Activated CD8-positive, alpha-beta memory T cell treated with anti-CD3 and anti-CD28 coated beads for 24 hours (primary cell): ENCODE measurements at regions not wholly inside any gene's neighbourhood (a gene's known extent, or its start where the extent isn't known, plus 50 kb on each side); places are given as distances from the start of the nearest gene placed in this dataset.

Source experiments
- DNase-seq: peaks from one replicate; pipeline ENCODE4 v3.0.0-alpha.2; 2020

DNA sequence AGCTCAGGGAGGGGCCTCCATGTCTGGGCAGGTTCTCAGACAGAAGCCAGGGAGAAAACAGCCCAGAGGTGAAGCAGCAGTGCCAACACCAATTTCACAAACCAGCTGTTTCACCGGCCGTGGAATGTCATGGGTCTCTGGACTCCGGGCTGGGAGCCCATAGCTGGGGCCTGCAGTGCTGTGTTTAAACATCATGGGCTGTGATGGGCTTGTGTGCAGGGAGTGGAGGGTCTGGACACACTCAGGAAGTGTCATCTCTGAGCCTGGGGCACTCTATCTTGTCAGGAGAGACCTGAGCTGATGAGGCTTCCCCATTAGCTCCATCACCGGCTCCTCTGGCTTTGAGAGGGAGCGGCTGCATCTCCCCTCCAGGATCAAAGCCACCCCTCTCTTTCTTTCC is 173.6 kb upstream of the IGSF21 start:
- no peak for DNase-seq

DNA sequence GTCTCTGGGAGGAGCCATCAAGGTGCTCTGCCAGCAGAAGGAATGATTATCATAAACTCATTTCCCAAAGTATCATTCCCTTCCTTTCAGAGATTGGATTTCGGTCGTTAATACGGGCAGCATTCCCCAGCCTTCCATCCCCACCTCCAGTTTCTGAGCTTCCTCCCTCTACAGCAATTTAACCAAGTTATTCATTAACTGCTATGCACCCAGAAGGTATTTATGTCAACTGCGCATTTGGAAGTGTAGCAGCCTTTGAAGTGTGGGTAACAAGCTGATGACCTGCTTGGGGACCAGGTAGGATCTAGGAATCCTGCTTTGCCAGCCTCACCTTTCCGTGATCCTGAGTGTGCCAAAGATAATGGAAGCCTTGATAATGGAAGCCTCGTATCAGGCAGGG is 172.4 kb upstream of the IGSF21 start:
- DNase-seq: no peak

DNA sequence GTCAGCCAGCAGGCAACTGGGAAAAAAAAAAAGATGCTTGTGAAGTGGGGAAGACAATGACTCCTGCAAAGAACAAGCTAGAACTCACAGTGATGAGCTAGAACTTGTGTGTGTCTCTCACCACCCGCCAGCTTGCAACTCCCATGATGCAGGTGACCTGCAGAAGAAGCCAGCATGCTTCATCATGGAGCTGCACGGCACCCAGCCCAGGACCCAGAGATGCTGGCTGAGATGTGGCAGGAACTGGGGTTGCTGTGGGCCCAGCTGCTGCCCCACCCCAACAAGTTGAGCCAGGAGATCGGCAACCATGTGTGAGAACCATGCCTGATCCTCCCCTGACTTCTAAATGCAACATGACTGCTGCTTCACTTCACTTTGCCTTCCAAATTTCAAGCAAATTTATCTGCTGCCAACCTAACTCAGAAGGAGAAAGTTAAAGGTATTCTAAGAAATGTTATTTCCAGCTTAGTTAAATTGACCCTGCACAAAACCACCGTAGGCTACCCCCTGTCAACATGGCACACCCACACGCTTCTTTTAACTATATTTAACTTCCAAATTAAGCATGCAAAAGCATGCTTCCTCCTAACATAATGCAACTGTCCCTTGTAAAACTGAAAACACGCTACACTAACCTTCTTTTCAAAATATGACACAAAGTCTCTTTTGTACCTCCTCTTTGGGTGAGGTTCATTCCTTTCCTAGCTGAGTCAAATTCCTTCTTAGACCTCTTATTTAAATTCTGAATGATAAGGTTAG is 166.0 kb upstream of the IGSF21 start:
- no peak for DNase-seq

DNA sequence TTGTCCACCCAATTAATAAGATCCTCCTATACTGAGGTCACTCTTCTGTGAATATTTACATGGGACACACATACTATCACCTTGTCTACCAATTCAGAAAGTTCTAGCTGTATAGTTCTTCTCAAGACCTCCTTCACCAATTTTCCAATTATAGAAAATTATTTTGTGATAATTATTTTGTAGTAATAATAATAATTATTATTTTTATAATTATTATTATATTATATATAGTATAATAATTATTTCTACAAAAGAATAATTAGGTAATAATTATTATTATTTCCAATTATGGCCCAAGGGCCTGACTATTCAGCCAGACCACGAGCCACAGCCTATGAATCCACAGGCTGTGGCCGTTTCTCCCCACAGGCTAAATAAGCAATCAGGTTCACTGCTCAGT is 164.1 kb upstream of the IGSF21 start:
- DNase-seq: no peak

DNA sequence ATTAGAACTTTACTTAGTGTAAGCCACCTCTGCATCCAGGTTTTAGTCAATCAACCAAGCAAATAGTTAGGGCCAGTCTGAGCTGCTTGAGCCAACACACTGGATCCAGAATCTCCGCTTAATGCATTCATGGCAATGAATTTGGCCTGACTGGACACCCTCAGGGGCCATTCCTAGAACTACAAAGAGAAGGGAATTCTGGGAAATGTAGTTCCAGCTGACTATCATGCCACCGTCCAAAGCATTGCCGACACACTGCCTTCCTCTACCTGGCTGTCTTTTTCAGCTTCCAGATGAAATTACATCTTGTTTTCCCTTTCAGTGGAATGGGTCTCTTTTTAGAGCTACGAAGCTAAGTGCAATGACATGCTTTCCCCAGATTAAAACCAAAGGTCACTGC is 163.0 kb upstream of the IGSF21 start:
- no peak for DNase-seq

DNA sequence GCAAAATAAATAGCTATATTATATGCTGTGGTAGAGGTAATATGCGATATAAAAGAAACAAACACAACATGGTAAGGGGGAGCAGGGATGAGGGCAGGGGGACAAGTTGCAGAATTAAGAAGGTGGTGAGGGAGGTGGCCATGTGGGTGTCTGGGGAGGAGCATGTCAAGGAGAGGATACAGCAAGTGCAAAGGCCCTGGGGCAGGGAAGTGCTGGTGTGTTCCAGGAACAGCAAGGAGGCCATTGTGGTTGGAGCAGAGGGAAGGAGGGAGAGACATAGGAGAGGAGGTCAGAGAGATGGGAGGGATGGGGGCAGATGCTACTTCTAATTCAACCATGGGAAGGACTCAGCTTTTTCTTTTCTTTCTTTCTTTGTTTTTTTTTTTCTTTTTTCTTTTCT is 161.2 kb upstream of the IGSF21 start:
- DNase-seq: no peak

DNA sequence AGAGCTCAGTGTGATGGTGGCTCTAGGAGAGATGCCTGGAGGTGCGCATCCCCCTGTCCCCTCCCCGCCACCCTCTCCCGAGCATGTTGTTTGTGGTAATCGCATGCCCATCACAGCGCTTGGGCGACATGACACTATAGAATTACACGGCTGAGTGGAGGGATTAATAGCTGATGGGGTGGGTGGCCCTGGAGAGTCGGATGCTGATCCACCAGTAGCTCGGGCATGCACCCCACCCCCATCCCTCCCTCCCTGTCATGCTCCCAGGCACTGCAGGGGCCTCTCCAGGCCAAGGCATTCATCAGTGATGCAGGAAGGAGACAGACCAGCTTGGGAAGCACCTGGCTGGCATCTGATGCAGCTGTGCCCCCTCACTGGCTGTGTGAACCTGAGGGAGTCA is 159.0 kb upstream of the IGSF21 start:
- DNase-seq: no peak

DNA sequence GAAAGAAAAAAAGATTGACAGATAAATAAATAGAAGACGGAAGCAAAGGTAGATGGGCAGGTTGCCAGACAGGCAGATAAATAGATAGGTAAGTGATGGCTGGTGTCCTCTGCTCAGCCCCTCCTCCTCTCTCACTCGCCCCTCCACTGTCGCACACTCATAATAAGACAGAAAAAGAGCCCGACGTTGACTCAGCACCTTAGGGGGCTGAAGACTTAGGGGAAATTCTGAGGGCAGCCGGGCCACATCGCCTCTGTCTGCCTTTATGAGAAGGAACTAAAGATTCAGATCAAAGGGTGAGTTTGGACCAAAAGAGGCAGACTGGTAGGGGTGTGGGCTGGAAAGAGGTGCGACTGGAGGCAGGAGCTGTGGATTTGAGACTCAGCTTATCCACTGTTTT is 158.1 kb upstream of the IGSF21 start:
- DNase-seq: no peak

DNA sequence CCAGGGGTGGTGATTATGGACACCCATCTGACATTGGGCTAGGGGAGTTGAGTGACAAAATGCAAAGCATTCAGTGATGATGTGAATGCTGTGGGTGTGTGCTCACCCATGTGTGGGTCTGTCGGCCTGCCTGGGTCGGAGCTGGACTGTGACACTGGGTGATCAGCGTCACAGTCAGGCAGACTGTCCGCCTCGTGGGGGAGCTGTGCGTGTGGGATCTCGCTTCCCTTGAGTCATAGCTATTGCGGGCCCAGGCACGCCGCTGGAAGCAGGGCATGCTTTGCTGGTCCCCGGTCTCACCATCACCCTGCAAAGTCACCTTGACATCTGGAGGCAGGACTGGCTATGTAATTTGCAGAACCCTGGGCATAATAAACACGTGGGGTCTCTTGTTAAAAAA is 156.9 kb upstream of the IGSF21 start:
- no peak for DNase-seq

DNA sequence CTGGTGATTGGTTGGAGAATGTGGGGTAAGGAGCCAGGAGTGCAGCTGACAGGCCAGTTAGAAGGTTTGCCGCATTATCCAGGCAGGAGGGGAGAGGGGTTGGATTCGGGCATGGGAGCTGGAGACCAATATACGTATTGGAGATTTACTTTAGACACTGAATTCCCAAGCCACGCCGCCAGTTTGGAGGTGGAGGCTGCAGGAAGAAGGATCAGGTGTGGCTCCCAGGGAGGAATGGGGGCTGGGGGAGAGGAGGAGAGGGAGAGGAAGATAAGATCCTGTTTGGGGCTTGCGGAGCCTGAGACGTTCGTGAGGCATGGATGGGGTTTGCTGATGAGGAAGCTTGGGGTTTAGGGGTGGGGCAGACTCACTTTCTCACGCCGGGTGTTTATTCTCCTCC is 155.1 kb upstream of the IGSF21 start:
- DNase-seq: no peak

DNA sequence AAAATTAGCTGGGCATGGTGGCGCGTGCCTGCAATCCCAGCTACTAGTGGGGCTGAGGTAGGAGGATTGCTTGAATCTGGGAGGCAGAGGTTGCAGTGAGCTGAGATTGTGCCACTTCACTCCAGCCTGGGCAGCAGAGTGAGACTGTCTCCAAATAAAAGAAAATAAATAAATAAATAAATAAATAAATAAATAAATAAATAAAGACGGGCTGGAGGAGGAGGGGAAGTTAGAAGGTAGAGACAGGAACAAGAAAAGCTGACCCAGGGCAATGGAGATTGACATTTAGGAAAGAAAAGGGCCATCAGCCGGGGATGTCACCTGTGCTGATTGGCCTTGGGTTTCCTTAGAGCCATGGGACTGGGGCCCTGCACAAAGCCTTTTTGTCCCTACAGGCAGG is 153.7 kb upstream of the IGSF21 start:
- DNase-seq: no peak

DNA sequence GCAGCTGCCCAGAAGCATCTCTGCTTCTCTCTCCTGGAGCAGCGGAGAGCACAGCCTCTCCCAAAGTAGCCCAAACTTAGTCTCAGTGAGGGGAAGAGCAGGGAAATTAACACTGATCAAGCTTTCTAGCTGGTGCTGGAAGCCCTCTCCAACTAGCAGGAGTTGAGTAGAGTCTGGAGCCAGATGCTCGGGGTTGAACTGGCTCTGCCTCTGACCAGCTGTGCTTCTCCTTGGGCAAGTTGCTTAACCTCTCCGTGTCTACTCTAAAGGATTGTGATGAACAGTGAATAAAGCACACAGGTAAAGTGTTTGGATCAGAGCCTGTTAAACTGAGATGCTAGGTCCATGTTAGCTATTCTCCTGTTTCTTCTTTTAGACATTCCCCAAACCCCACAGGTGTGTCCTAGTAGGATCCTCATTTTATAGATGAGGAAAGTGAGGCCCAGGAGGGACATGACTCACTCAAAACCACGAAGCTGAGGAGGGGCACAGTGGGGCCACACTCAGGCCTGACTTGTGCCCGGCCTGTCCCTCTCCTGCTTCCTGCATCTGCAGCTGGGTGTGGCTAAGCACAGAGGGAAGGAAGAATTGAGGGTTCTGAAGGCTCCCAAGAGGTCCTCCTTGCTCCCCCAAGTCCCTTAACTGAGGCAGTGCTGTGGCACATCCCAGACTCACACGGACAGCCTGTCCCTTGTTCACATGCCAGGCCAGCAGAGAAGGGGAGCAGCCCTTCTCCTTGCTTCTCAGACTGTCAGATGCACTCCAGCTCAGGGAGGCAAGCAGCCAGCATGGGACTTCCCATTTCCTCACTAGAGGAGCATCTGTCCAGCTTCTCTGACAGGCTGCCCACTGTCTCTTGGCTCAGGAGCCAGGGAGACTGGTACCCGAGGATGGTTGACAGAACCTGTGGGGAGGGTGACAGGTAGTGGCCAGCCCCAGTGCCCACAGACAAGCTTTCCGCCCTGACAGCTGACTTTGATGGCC is 152.0 kb upstream of the IGSF21 start:
- no peak for DNase-seq

DNA sequence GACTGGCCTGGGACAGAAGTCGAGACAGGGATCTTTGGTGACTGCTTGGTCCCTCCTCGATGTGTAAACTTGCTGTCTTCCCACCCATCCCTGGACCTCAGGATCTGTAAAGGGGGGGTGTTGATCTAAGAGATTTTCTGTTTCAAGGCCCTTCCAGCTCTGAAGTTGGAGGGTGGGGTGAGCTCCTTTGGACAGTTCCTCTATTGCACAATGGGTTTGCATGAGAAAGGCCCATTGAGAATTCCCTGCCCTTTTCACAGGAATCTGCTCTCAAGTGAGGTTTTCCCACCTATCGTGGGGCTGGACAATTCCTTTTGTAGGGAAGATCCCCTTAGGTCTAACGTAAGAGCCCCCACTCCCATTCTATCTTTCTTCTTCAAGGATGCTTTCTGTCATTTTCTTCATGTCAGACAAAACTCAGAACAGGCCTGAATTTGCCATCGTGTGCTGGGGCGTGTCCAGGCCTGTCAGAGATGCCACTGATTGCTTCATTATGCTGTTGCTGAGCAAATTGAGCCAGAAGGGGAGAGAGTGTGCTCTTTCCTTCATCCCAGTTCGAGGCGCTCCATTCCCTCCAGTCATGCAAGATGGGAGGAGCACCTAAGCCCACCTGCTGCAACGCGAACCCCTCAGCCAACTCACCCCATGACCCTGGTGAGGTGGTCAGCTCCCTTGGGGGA is 149.9 kb upstream of the IGSF21 start:
- DNase-seq: no peak

DNA sequence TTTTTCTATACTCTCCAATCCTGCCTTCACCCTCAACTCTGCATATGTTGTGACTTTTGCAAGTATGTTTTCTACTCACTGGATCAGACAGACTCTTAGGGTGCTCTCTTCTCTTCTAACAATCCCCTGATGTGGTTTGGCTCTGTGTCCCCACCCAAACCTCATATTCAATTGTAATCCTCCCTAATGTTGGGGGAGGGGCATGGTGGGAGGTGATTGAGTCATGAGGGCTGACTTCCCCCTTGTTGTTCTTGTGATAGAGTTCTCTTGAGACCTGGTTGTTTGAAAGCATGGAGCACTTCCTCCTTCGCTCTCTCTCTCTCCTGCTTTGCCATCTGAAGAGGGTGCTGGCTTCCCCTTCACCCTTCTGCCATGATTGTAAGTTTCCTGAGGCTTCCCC is 148.9 kb upstream of the IGSF21 start:
- no peak for DNase-seq

DNA sequence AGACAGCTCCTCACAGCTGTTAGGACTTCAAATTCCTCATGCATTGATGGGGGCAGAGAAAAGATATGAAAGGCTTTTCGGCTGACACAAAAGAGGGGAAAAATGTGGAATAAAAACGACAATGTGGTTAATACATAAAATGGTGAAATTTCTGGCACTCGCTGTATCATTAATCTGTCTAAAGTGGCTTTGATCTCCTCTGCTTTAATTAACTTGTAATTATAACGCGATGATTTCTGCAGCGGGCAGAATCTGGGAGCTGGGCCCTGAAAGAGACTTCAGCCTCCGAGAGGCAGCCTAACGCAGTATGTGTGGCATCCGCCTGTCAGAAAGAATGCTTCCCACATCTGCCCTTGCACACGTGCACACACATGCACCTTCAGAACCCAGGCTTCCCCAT is 144.1 kb upstream of the IGSF21 start:
- DNase-seq: no peak

DNA sequence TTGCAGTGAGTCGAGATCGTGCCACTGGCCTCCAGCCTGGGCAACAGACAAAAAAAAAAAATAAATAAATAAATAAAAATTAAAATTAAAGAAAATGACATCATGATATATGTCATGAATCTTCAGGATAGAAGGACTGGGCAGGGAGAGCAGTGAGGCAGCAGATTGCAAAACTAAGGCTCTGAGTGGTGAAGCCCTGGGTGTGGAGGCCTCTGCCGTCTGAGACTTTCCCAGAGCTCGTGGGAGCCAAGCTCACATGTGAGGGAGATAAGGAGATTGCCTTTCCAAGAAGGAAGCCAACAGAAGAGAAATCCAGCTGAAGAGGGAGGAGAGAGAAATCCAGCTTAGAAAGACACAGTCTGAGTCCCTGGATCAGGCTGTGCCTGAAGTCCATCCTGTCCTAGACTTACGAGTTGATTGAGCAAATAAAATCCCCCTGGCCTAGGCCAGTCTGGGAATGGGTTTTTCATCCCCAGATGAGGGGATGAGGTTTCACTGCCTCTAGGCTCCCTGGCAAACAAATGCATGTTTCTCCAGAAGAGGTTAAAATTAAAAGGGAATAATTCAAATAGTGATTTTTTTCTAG is 142.0 kb upstream of the IGSF21 start:
- DNase-seq: no peak

DNA sequence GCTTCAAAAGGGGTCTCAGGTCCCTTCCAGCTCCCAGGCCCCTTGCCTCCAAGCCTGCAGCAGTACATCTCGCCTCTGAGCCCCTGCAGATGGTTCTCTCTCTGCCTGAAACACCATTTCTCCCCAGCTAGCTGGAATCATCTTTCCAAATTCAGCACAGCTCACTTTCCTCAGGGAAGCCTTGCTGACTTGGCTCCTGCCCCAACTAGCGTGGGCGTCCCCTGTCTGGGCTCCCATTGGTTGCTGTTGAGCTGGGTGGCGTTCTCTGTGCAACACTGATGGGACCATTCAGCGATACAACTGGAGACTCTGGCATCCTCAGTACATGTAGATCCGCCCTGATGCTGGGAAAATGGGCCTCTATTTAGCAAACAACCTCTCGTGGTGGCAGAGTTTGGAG is 141.3 kb upstream of the IGSF21 start:
- DNase-seq: no peak

DNA sequence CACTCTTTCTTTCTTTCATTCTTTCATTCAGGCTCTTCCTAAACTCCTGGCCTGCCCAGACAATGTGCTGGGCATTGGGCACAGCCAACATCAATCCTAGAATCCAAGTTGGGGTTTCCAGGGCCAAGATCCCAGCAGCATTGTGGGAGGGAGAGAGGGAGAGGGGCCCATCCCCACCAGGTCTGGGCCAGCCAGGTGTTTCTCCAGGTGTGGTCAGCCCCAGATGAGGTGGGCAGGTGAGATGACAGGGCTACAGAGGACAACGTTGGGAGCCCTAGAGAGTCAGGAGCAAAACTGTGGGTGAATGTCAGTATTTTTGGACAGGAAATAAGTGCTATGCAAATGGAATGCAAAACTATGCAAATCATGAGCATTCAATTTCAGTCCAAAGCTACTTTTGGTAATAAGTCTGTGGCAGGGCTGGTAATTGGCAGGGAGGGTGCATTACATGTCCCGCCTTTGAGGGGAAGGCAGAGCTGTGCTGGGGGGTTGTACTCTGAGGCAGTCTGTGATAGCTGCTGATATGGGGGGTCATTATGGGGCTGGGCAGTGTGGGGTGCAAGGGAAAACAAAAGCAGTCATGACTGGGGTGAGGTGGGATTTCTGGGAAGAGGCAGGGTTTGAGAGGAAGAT is 139.9 kb upstream of the IGSF21 start:
- DNase-seq: no peak

DNA sequence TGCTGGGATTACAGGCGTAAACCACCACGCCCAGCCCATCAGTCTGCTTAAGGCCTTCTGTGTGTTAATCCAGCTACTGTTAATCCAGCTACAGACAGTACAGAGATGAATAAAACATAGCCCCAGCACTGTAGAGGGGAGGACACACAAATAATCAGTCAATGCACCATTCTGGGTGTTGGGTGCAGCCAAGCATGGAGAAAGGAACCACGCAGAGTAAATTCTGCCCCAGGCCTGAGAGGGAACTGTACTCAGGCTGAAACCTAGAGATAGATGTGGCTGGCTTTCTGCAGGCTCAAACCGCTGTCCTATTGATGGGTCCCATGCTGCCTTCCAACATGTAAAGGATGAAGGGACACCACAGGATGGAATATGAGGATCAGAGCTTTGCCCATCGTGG is 136.8 kb upstream of the IGSF21 start:
- DNase-seq: no peak

DNA sequence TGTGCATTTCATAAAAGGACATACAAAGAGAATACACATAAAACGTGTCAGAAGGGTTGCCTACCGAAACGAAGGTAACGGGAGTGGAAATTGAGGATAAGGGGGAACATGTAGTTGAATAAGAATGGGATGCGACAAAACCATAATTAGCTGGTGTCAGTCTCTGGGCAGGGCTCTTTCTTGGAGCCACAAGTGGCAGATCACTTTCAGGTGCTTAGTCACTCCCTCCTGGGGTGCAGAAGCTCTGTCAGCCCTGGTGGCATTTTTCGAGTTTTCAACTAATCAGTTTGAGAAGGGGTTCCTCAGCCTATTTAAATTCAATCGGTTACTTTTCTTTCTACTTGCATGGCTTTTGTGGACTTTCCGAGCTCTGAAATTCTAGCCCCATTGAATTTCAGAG is 133.9 kb upstream of the IGSF21 start:
- DNase-seq: no peak

DNA sequence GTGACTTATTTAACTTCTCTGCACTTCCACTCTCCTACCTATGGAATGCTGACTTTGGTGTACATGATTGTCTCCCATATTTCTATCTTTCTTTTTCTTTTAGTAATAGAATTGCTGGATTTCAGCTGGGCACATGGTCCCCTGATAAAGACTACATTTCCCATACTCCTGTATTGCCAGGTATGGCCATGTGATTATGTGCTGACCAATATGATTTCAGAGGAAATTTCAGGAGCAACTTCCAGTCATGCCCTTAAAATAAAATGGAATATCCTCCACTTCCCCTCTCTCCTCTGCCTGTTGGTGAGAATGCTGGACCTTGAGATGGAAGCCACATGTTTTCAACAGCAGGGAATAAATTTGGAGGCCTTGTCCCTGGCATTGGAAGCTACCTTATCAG is 130.7 kb upstream of the IGSF21 start:
- DNase-seq: no peak

DNA sequence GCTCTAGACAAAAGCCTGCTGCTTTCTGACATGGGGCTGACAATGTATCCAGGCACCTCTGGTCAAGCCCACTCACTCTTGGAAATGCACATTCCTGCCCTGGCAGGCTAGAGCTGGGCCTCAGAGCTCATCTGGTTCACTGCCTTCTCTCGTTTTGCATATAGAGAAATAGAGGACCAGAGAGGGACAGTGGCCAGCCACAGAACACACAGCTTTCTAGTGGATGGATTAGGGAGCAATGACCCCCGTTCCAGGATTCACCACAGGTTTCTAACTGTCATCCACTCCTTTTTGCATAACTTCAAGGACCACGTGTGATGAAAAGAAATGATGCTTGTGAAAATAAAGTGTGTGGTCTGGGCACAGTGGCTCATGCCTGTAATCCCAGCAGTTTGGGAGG is 129.6 kb upstream of the IGSF21 start:
- DNase-seq: no peak

DNA sequence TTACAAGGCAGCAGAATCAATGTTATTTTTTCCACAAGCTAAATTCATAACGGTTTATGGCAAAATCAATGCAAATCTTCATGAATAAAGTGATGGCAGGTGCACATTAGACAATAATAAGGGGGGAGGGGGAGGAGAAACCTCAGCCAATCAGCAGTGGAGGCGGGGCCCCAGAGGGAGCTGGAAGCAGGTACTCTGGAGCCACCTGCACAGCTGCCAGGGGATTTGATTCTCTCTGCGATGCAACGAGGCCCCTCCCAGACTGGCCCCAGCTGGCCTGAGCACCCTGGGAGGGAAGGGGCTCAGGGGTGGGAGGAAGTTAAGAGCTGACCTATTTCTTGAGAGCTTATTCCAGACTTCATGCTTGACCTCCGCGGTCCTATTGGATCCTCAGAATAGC is 127.8 kb upstream of the IGSF21 start:
- DNase-seq: no peak
